Body of pancreas (tissue), 4 donors: ENCODE measurements at regions not wholly inside any gene's neighbourhood (a gene's known extent, or its start where the extent isn't known, plus 50 kb on each side); places are given as distances from the start of the nearest gene placed in this dataset.

Source experiments
- ATAC-seq: fragments of 150-250 bp; one replicate; pipeline ENCODE4 v1.9.1; 2016
- DNase-seq, 4 donors: peaks; one replicate each; pipeline ENCODE4 v3.0.0-alpha.2; 2019
- H3K27ac ChIP-seq, 4 donors: fragments of 200-600 bp; sonication (generic); 1 replicate in 3 of 4; 2 replicates in 1 of 4; pipeline versions ENCODE4 v1.5.1 to v1.6.1; 2016 to 2019; ENCODE audit warnings: mild to moderate bottlenecking in 1 of 4, mixed read lengths in 1 of 4, moderate library complexity in 1 of 4
- H3K27me3 ChIP-seq, 2 donors: fragments of 200-600 bp; sonication (generic); one replicate each; pipeline ENCODE4 v1.6.0; 2016; ENCODE audit warnings: mild to moderate bottlenecking in 1 of 2
- H3K36me3 ChIP-seq, 2 donors: fragments of 200-600 bp; sonication (generic); replicated peaks in 1 of 2; 2 replicates each; pipeline ENCODE4 v1.5.1; 2016; ENCODE audit warnings: low read depth in 2 of 2; ENCODE audit not compliant: insufficient read depth in 1 of 2
- H3K4me1 ChIP-seq: fragments of 200-600 bp; sonication (generic); one replicate; pipeline ENCODE4 v1.6.0; 2016
- H3K4me3 ChIP-seq, 2 donors: fragments of 200-600 bp; sonication (generic); 1 replicate in 1 of 2; 2 replicates in 1 of 2; pipeline ENCODE4 v1.5.1; 2016 to 2019
- H3K9me3 ChIP-seq, 3 donors: fragments of 200-600 bp; sonication (generic); 1 replicate in 2 of 3; 2 replicates in 1 of 3; pipeline ENCODE4 v1.5.1; 2016
- POLR2A ChIP-seq, 3 donors: fragments of 450-650 bp; IDR thresholded peaks; one replicate each; pipeline ENCODE4 v1.6.1; 2016; ENCODE audit warnings: antibody characterized with exemption in 3 of 3, mild to moderate bottlenecking in 2 of 3
- WGBS, 2 donors: methylation state at CpG; one replicate each; pipeline ENCODE4 v1.1.5; 2017; 5-methylcytosine and 5-hydroxymethylcytosine counted together
- intact Hi-C: fragments of 100-400 bp; cut with DNase I; formaldehyde crosslinking; loops from one replicate; pipeline ENCODE4 v1.15.1; 2023
- TF ChIP-seq, protein P1 (sequence below), 7 experiments: fragments of 450-650 bp in 4 of 7; fragments of 200-600 bp in 3 of 7; sonication (generic) in 3 of 7; IDR thresholded peaks; one replicate each; pipeline ENCODE4 v1.5.1; 2016 to 2019; ENCODE audit warnings: antibody characterized with exemption in 7 of 7

DNA sequence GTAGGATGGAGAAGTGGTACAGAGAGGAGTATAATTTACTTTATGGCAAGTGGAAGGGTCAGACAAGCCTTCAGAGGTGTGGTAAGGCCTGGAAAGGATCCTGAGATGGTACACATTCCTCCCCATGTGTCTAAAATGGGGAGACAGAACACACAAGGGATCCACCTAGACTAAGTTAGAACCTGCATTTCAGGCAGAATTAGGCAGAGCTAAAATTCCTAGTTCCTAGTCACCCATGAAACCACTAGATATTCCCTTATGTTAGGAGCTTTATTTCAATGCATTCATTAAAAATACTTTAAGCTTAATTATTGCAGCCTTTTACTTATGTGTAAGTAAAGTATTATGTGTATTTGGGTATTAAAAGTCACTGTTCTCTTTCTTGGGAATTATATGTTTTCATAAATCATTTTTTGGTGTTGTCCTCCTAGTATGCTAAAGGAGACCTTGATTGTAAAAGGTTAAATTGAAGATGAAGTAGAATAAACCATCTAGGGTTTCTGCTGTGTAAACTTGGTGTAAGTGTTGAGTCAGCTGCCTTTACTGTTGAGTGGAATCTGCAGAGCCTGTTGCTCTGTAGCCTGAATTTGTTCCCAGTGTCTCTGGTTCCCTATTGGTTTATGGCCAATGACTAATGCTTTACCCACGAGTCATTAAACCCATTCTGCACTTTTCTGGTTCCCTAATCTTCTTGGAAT is 423.2 kb downstream of the ATP23 start:
- 30 to 43% methylated on average over 1 of the region's 1 CpG for WGBS, 2 donors
- no peak for TF ChIP-seq POLR2A (IDR thresholded peaks at IDR 0.05)
- TF ChIP-seq, protein P1, sequence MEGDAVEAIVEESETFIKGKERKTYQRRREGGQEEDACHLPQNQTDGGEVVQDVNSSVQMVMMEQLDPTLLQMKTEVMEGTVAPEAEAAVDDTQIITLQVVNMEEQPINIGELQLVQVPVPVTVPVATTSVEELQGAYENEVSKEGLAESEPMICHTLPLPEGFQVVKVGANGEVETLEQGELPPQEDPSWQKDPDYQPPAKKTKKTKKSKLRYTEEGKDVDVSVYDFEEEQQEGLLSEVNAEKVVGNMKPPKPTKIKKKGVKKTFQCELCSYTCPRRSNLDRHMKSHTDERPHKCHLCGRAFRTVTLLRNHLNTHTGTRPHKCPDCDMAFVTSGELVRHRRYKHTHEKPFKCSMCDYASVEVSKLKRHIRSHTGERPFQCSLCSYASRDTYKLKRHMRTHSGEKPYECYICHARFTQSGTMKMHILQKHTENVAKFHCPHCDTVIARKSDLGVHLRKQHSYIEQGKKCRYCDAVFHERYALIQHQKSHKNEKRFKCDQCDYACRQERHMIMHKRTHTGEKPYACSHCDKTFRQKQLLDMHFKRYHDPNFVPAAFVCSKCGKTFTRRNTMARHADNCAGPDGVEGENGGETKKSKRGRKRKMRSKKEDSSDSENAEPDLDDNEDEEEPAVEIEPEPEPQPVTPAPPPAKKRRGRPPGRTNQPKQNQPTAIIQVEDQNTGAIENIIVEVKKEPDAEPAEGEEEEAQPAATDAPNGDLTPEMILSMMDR (IDR thresholded peaks at IDR 0.05), result no peak

DNA sequence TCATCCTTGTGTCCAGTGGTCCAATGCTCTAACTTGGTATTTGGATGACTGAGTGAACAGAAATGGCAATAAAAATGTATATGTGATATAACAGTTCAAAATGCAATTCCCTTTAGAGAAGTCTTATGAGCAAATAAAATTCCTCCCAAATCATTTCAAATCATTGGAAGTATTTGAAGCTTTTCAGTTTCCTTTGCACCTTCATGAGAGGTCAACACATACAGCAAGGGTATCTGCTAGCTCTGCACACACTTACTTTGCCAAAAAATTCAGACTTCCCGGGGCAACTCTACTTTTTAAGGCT is 423.7 kb downstream of the ATP23 start:
- Histone ChIP-seq H3K36me3 (no peaks in the 10 kb centered on the region), H3K27ac (no peak overlapping the region), H3K4me3 (no peak overlapping the region), H3K4me1 (no peaks in the 10 kb centered on the region), H3K27me3 (no peaks in the 10 kb centered on the region), H3K9me3 (no peaks in the 10 kb centered on the region)
- 77 to 83% methylated on average over 1 of the region's 1 CpG for WGBS, 2 donors
- DNase-seq (no peak), ATAC-seq (no peak)
- TF ChIP-seq, protein P1 (IDR thresholded peaks at IDR 0.05), result no peak
- TF ChIP-seq POLR2A (IDR thresholded peaks at IDR 0.05), result no peak
- intact Hi-C loops, result no loop called here

More for the DNA sequence above, 423.2 kb downstream of the ATP23 start:
- H3K36me3 ChIP-seq, result no peaks in the 10 kb centered on the region
- no peaks in the 10 kb centered on the region for H3K9me3 ChIP-seq
- no peak overlapping the region for H3K4me3 ChIP-seq
- H3K27ac ChIP-seq, result no peak overlapping the region
- ATAC-seq (peak; percentile 18), DNase-seq (no peak)
- intact Hi-C loops, result no loop called here
- H3K27me3 ChIP-seq, result no peaks in the 10 kb centered on the region
- no peaks in the 10 kb centered on the region for H3K4me1 ChIP-seq

DNA sequence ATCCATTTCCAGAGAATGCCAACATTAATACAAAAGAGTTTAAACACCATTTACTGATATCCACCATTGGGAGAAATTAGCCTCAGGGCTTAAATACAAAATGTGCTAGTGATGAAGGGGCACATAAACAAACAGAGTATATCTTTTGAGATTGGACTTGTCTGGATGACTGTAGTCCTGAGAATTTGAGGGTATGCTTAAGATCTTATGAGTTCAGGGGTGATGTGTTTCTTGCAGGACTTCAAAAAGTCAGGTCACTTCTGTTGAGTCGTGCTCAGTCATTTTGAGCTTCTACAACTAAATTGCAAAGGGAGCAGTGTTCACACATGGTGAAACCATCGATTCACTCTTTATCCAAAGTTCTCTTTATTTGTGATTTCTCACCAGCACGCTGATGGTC is 425.7 kb downstream of the ATP23 start:
- H3K27ac ChIP-seq, result no peak overlapping the region
- WGBS, 2 donors, result 31 to 38% methylated on average over 3 of the region's 3 CpGs
- H3K4me3 ChIP-seq, result no peak overlapping the region
- H3K36me3 ChIP-seq, result no peaks in the 10 kb centered on the region
- intact Hi-C loops, result no loop called here
- TF ChIP-seq, protein P1 (IDR thresholded peaks at IDR 0.05), result no peak
- TF ChIP-seq POLR2A (IDR thresholded peaks at IDR 0.05), result no peak
- H3K4me1 ChIP-seq, result no peaks in the 10 kb centered on the region
- ATAC-seq (no peak), DNase-seq (no peak)
- no peaks in the 10 kb centered on the region for H3K27me3 ChIP-seq
- H3K9me3 ChIP-seq, result no peaks in the 10 kb centered on the region

DNA sequence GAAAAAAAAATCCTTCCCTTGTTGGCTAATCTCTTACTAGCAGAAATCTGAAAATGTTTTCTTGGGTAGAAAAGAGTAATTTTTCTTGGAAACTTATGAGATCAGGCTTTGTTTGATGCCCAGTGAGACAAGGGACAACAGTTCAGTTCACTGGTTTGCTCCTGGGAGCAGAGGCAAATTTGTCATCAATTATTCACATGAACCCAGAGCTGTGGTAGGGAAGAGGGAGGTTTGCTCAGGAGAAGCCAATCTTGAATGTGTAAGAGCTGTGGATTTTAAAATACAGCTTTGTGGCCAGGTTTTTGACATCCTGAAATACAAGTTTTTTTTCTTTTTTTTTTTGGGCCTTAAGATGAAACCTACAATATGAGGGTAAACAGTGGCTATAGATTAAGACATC is 426.6 kb downstream of the ATP23 start:
- TF ChIP-seq, protein P1 (IDR thresholded peaks at IDR 0.05), result no peak
- no peak for TF ChIP-seq POLR2A (IDR thresholded peaks at IDR 0.05)
- ATAC-seq, result no peak
- Histone ChIP-seq H3K4me1 (no peaks in the 10 kb centered on the region), H3K36me3 (no peaks in the 10 kb centered on the region), H3K9me3 (no peaks in the 10 kb centered on the region), H3K27me3 (no peaks in the 10 kb centered on the region), H3K27ac (no peak overlapping the region), H3K4me3 (no peak overlapping the region)
- intact Hi-C loops, result no loop called here
- DNase-seq, result no peak

DNA sequence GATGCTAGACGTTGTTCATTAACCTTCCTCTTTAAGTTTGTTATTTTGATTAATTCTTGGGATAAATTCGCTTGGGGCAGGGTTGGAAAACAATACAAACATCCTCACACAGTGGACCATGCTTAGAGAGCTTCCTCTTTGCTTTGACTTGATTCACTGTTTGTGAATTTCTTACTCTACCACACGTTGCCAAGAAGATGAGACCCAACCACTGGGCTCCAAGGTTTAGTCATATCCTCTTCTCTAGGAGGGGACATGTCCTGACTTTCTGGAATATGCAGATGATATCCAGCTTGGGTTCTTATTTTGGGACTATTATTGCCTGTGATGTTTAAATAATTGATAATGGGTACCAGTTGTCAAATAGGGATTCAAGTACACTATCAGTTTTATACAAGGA is 428.2 kb downstream of the ATP23 start:
- 48 to 50% methylated on average over 3 of the region's 3 CpGs for WGBS, 2 donors
- H3K9me3 ChIP-seq, result no peaks in the 10 kb centered on the region
- intact Hi-C loops, result no loop called here
- H3K4me1 ChIP-seq, result no peaks in the 10 kb centered on the region
- ATAC-seq, result no peak
- no peaks in the 10 kb centered on the region for H3K36me3 ChIP-seq
- DNase-seq, result no peak
- H3K27me3 ChIP-seq, result no peaks in the 10 kb centered on the region
- H3K27ac ChIP-seq, result no peak overlapping the region
- TF ChIP-seq POLR2A (IDR thresholded peaks at IDR 0.05), result no peak
- TF ChIP-seq, protein P1 (IDR thresholded peaks at IDR 0.05), result no peak
- no peak overlapping the region for H3K4me3 ChIP-seq
